ENCODE measurements at regions not wholly inside any gene's neighbourhood (a gene's known extent, or its start where the extent isn't known, plus 50 kb on each side); places are given as distances from the start of the nearest gene placed in this dataset.

GRCh38 chr3:15861163-15861562 is 63.4 kb upstream of the ANKRD28 start:
- H3K4me3 ChIP-seq, result no peak overlapping the region
- H3K36me3 ChIP-seq, result no peaks in the 10 kb centered on the region
- H3K27me3 ChIP-seq, result no peaks in the 10 kb centered on the region
- H3K9me3 ChIP-seq, result peaks cover 0 to 4% (median 0%) of the 10 kb centered on the region in 3 donors
- 63 to 68% methylated on average over 4 of the region's 4 CpGs for WGBS, 2 donors
- no peak for TF ChIP-seq POLR2A (IDR thresholded peaks at IDR 0.05)
- TF ChIP-seq CTCF (IDR thresholded peaks at IDR 0.05), result no peak
- no peak overlapping the region for H3K27ac ChIP-seq
- no peak for DNase-seq
- H3K4me1 ChIP-seq, result peaks cover 0 to 35% (median 3%) of the 10 kb centered on the region in 3 donors
- intact Hi-C loops (cut with DNase I), result no loop called here

GRCh38 chr3:15872807-15873206 is 75.0 kb upstream of the ANKRD28 start:
- no peak for TF ChIP-seq CTCF (IDR thresholded peaks at IDR 0.05)
- no peak for TF ChIP-seq POLR2A (IDR thresholded peaks at IDR 0.05)
- intact Hi-C loops (cut with DNase I), result no loop called here
- Histone ChIP-seq H3K27ac (no peak overlapping the region), H3K4me1 (no peaks in the 10 kb centered on the region), H3K27me3 (no peaks in the 10 kb centered on the region), H3K9me3 (no peaks in the 10 kb centered on the region), H3K4me3 (no peak overlapping the region), H3K36me3 (no peaks in the 10 kb centered on the region)
- no peak for DNase-seq
- WGBS, 2 donors, result 72 to 80% methylated on average over 1 of the region's 1 CpG

GRCh38 chr3:15873415-15873814 is 75.6 kb upstream of the ANKRD28 start:
- intact Hi-C loops (cut with DNase I), result no loop called here
- no peaks in the 10 kb centered on the region for H3K27me3 ChIP-seq
- H3K36me3 ChIP-seq, result no peaks in the 10 kb centered on the region
- no peak for TF ChIP-seq CTCF (IDR thresholded peaks at IDR 0.05)
- no peak for TF ChIP-seq POLR2A (IDR thresholded peaks at IDR 0.05)
- no peak overlapping the region for H3K4me3 ChIP-seq
- no peaks in the 10 kb centered on the region for H3K9me3 ChIP-seq
- no peak for DNase-seq
- H3K4me1 ChIP-seq, result no peaks in the 10 kb centered on the region
- no peak overlapping the region for H3K27ac ChIP-seq
- 60 to 61% methylated on average over 4 of the region's 4 CpGs for WGBS, 2 donors

GRCh38 chr3:15875016-15875689 is 77.4 kb upstream of the ANKRD28 start:
- Histone ChIP-seq H3K27me3 (no peaks in the 10 kb centered on the region), H3K4me3 (no peak overlapping the region), H3K9me3 (no peaks in the 10 kb centered on the region), H3K27ac (no peak overlapping the region), H3K36me3 (no peaks in the 10 kb centered on the region), H3K4me1 (no peaks in the 10 kb centered on the region)
- TF ChIP-seq CTCF (IDR thresholded peaks at IDR 0.05), result no peak
- no peak for TF ChIP-seq POLR2A (IDR thresholded peaks at IDR 0.05)
- intact Hi-C loops (cut with DNase I), result no loop called here
- WGBS, 2 donors, result 75% methylated on average over 1 of the region's 1 CpG
- DNase-seq, result no peak

- Histone ChIP-seq H3K36me3 (no peaks in the 10 kb centered on the region), H3K4me3 (no peak overlapping the region), H3K27ac (no peak overlapping the region), H3K4me1 (no peaks in the 10 kb centered on the region), H3K27me3 (no peaks in the 10 kb centered on the region), H3K9me3 (no peaks in the 10 kb centered on the region)
- TF ChIP-seq POLR2A (IDR thresholded peaks at IDR 0.05) (no peak), CTCF (IDR thresholded peaks at IDR 0.05) (no peak)
- intact Hi-C loops (cut with DNase I), result no loop called here
- 75 to 88% methylated on average over 1 of the region's 1 CpG for WGBS, 2 donors
- no peak for DNase-seq
Observed at GRCh38 chr3:15876669-15877068, 78.9 kb upstream of the ANKRD28 start.
